Spleen (tissue), 7 donors: ENCODE measurements at regions not wholly inside any gene's neighbourhood (a gene's known extent, or its start where the extent isn't known, plus 50 kb on each side); places are given as distances from the start of the nearest gene placed in this dataset.

Experiments
- CTCF ChIP-seq, 11 experiments: fragments of 200-600 bp in 7 of 11; fragments of 450-650 bp in 4 of 11; sonication (generic) in 4 of 11; IDR thresholded peaks in 8 of 11; conservative IDR thresholded peaks in 3 of 11; 1 replicate in 7 of 11; 2 replicates in 4 of 11; pipeline versions ENCODE4 v1.4.0 to v1.8.0; 2016 to 2021; ENCODE audit warnings: antibody characterized with exemption in 11 of 11, inconsistent platforms in 4 of 11, mild to moderate bottlenecking in 1 of 11
- POLR2A ChIP-seq, 3 donors: fragments of 450-650 bp; IDR thresholded peaks; one replicate each; pipeline ENCODE4 v1.5.1; 2017; ENCODE audit warnings: antibody characterized with exemption in 3 of 3, mild to moderate bottlenecking in 1 of 3
- POLR2AphosphoS5 ChIP-seq, 3 donors: sonication (generic); formaldehyde crosslinking; IDR thresholded peaks; one replicate each; pipeline ENCODE4 v1.5.1; 2017; ENCODE audit warnings: antibody characterized with exemption in 3 of 3
- donor health status: DM: no; HTN: no; CAD: no; lungs with moderate emphysema.
- donor health status: DM: no; HTN: no; CAD: no.
- donor health status: DM: no; HTN: no; CAD: no.

GRCh38 chr4:129193357-129194100 is 97.6 kb downstream of the C4orf33 start:
- no peak for TF ChIP-seq POLR2AphosphoS5 (IDR thresholded peaks at IDR 0.05)
- no peak for TF ChIP-seq CTCF (IDR thresholded peaks at IDR 0.05 in 8 of 11, conservative IDR thresholded peaks at IDR 0.05 in 3 of 11)
- no peak for TF ChIP-seq POLR2A (IDR thresholded peaks at IDR 0.05)
